ENCODE measurements at regions not wholly inside any gene's neighbourhood (a gene's known extent, or its start where the extent isn't known, plus 50 kb on each side); places are given as distances from the start of the nearest gene placed in this dataset.

DNA sequence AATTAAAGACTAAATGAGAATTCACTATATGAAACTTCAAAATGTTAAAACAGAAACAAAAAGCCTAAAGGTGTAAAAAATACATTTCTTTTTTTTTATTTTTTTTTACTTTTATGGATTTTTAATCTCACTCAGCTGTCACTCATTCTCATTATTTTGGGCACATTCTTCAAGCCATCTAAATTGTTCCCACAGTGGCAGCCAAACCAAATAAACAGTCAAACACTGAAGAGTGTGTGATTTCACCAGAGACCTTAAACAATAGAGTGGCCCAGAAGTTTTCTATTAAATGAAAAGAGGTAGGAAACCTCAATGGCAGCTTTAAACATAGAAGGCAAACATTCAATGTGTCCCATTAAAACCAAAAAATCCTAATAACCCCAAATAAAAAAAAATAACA, 616.1 kb downstream of the OTOL1 start:
- H3K4me3 Mint-ChIP-seq = no peak overlapping the region
- Histone ChIP-seq H3K9ac (ENCODE audit: insufficient read depth, low read length, poor library complexity, severe bottlenecking) (no peak overlapping the region), H3K79me2 (ENCODE audit: insufficient read depth, low read length) (no peaks in the 10 kb centered on the region), H4K20me1 (ENCODE audit: insufficient read depth, low read length) (no peaks in the 10 kb centered on the region), H3K4me3 (replicated peaks in 1 of 3; ENCODE audit: low read depth in 2 of 3, low read length in 3 of 3) (no peak overlapping the region), H2AFZ (ENCODE audit: insufficient read depth, low read depth, low read length, poor library complexity, severe bottlenecking) (no peak overlapping the region), H3K36me3 (replicated peaks in 1 of 2; ENCODE audit: control insufficient read depth in 1 of 2, insufficient read depth in 2 of 2, low read length in 2 of 2) (no peaks in the 10 kb centered on the region), H3K4me1 (ENCODE audit: control insufficient read depth in 1 of 2, insufficient read depth in 2 of 2, low read length in 2 of 2) (no peaks in the 10 kb centered on the region), H3K4me2 (replicated peaks; ENCODE audit: extremely low read depth, low read length, poor library complexity, severe bottlenecking) (no peak overlapping the region), H3K27ac (ENCODE audit: low read depth in 1 of 2, low read length in 2 of 2) (no peak overlapping the region), H3K9me3 (replicated peaks in 1 of 2; ENCODE audit: control insufficient read depth in 1 of 2, insufficient read depth in 1 of 2, low read length in 2 of 2) (no peaks in the 10 kb centered on the region), H3K27me3 (ENCODE audit: control insufficient read depth in 2 of 2, insufficient read depth in 2 of 2, low read length in 2 of 2) (no peaks in the 10 kb centered on the region)
- TF ChIP-seq, protein P1, sequence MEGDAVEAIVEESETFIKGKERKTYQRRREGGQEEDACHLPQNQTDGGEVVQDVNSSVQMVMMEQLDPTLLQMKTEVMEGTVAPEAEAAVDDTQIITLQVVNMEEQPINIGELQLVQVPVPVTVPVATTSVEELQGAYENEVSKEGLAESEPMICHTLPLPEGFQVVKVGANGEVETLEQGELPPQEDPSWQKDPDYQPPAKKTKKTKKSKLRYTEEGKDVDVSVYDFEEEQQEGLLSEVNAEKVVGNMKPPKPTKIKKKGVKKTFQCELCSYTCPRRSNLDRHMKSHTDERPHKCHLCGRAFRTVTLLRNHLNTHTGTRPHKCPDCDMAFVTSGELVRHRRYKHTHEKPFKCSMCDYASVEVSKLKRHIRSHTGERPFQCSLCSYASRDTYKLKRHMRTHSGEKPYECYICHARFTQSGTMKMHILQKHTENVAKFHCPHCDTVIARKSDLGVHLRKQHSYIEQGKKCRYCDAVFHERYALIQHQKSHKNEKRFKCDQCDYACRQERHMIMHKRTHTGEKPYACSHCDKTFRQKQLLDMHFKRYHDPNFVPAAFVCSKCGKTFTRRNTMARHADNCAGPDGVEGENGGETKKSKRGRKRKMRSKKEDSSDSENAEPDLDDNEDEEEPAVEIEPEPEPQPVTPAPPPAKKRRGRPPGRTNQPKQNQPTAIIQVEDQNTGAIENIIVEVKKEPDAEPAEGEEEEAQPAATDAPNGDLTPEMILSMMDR (IDR thresholded peaks at IDR 0.05) = no peak
- H3K9me3 Mint-ChIP-seq = peaks cover 0 to 2% (median 0%) of the 10 kb centered on the region in 7 donors
- no peaks in the 10 kb centered on the region for H3K27me3 Mint-ChIP-seq (ENCODE audit: low read depth in 3 of 3)
- H3K27ac Mint-ChIP-seq = no peak overlapping the region
- no peaks in the 10 kb centered on the region for H3K36me3 Mint-ChIP-seq
- no peak for DNase-seq
- intact Hi-C loops (cut with micrococcal nuclease) = no loop called here
- H3K4me1 Mint-ChIP-seq = no peaks in the 10 kb centered on the region

DNA sequence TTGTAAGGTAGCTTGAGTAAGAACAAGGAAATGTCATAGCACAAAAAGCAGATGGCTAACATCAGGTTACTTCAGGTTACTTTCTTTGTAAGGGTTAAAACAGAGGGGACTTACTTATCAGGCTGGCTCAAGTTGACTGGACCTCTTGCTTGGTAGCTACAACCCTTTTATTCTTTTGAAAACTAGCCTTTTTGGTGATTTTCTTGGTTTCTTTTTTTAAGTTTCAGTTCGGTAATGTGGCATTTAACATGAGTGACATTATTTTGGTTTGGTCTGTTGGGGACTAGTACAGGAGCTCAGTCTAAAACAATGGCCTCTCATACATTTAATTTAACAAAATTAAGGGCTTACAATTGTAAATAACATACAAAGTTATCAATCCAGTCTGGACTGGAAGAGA, 621.4 kb downstream of the OTOL1 start:
- no peaks in the 10 kb centered on the region for H3K27me3 ChIP-seq (ENCODE audit: control insufficient read depth in 2 of 2, insufficient read depth in 2 of 2, low read length in 2 of 2)
- no peak for DNase-seq
- H3K9me3 ChIP-seq (replicated peaks in 1 of 2; ENCODE audit: control insufficient read depth in 1 of 2, insufficient read depth in 1 of 2, low read length in 2 of 2) = no peaks in the 10 kb centered on the region
- H2AFZ ChIP-seq (ENCODE audit: insufficient read depth, low read depth, low read length, poor library complexity, severe bottlenecking) = no peak overlapping the region
- no peaks in the 10 kb centered on the region for H3K27me3 Mint-ChIP-seq (ENCODE audit: low read depth in 3 of 3)
- no CpG with 5 or more reads among the region's 1 CpG for WGBS (ENCODE audit: insufficient coverage)
- H3K4me1 Mint-ChIP-seq = no peaks in the 10 kb centered on the region
- H3K4me3 Mint-ChIP-seq = no peak overlapping the region
- no peak overlapping the region for H3K27ac Mint-ChIP-seq
- no peaks in the 10 kb centered on the region for H3K36me3 Mint-ChIP-seq
- H3K9me3 Mint-ChIP-seq = no peaks in the 10 kb centered on the region
- no peaks in the 10 kb centered on the region for H3K36me3 ChIP-seq (replicated peaks in 1 of 2; ENCODE audit: control insufficient read depth in 1 of 2, insufficient read depth in 2 of 2, low read length in 2 of 2)
- H4K20me1 ChIP-seq (ENCODE audit: insufficient read depth, low read length) = no peaks in the 10 kb centered on the region
- intact Hi-C loops (cut with micrococcal nuclease) = no loop called here
- TF ChIP-seq, protein P1 (IDR thresholded peaks at IDR 0.05) = no peak
- H3K4me1 ChIP-seq (ENCODE audit: control insufficient read depth in 1 of 2, insufficient read depth in 2 of 2, low read length in 2 of 2) = no peaks in the 10 kb centered on the region
- no peak overlapping the region for H3K4me2 ChIP-seq (replicated peaks; ENCODE audit: extremely low read depth, low read length, poor library complexity, severe bottlenecking)
- H3K27ac ChIP-seq (ENCODE audit: low read depth in 1 of 2, low read length in 2 of 2) = no peak overlapping the region
- H3K4me3 ChIP-seq (replicated peaks in 1 of 3; ENCODE audit: low read depth in 2 of 3, low read length in 3 of 3) = no peak overlapping the region
- no peak overlapping the region for H3K9ac ChIP-seq (ENCODE audit: insufficient read depth, low read length, poor library complexity, severe bottlenecking)
- no peaks in the 10 kb centered on the region for H3K79me2 ChIP-seq (ENCODE audit: insufficient read depth, low read length)

Data from CD14-positive monocyte (primary cell).